A673 (cell line): ENCODE measurements at regions not wholly inside any gene's neighbourhood (a gene's known extent, or its start where the extent isn't known, plus 50 kb on each side); places are given as distances from the start of the nearest gene placed in this dataset.

Experiments used
- BruUV-seq: library from RNA; stranded (reverse); fragments of 400-500 nt; replicated peaks from 2 replicates; lab custom pipeline; 2021; lab: Mats Ljungman, UMichigan
- CTCF ChIA-PET: fragments of 300-600 bp; sonication (Branson Sonifier 250); formaldehyde crosslinking; loops from one replicate; lab custom pipeline; 2022; ENCODE audit warnings: antibody characterized with exemption; lab: Charles Lee
- POLR2A ChIA-PET: fragments of 300-600 bp; sonication (Branson Sonifier 250); formaldehyde crosslinking; loops from one replicate; lab custom pipeline; 2022; ENCODE audit warnings: antibody characterized with exemption; ENCODE audit not compliant: low non-redundant PET; lab: Charles Lee
- DNase-seq: peaks from one replicate; pipeline ENCODE4 v3.0.0-alpha.2; 2015; ENCODE audit warnings: low spot score
- H3K27ac ChIP-seq: fragments of 200-600 bp; sonication (generic); 2 replicates; pipeline ENCODE4 v1.5.1; 2016; ENCODE audit warnings: mixed run types, low read depth, mild to moderate bottlenecking, mixed read lengths, antibody characterized with exemption, low read length; ENCODE audit not compliant: poor library complexity, severe bottlenecking
- H3K27me3 ChIP-seq: fragments of 200-600 bp; sonication (generic); replicated peaks from 2 replicates; pipeline ENCODE4 v1.6.1; 2017; ENCODE audit warnings: mixed run types, low read depth, mild to moderate bottlenecking, mixed read lengths, antibody characterized with exemption, low read length; ENCODE audit not compliant: insufficient read depth, poor library complexity
- H3K36me3 ChIP-seq: fragments of 200-600 bp; sonication (generic); 2 replicates; pipeline ENCODE4 v1.6.1; 2016; ENCODE audit warnings: mixed run types, mild to moderate bottlenecking, mixed read lengths, antibody characterized with exemption, low read length; ENCODE audit not compliant: insufficient read depth, poor library complexity, severe bottlenecking
- H3K4me1 ChIP-seq: fragments of 200-600 bp; sonication (generic); 2 replicates; pipeline ENCODE4 v1.6.1; 2017; ENCODE audit warnings: mixed run types, mild to moderate bottlenecking, mixed read lengths, antibody characterized with exemption, low read length; ENCODE audit not compliant: insufficient read depth, poor library complexity, severe bottlenecking
- H3K4me3 ChIP-seq: fragments of 200-600 bp; sonication (generic); 2 replicates; pipeline ENCODE4 v1.5.1; 2016; ENCODE audit warnings: low read depth, mixed run types, mild to moderate bottlenecking, mixed read lengths, low read length; ENCODE audit not compliant: poor library complexity, severe bottlenecking
- H3K9me3 ChIP-seq: fragments of 200-600 bp; sonication (generic); 2 replicates; pipeline ENCODE4 v1.6.1; 2016; ENCODE audit warnings: mixed run types, low read depth, mild to moderate bottlenecking, mixed read lengths, antibody characterized with exemption, low read length; ENCODE audit not compliant: poor library complexity, severe bottlenecking
- CTCF ChIP-seq: fragments of 300-800, 200-600 bp; sonication (generic); conservative IDR thresholded peaks from 2 replicates; pipeline ENCODE4 v1.5.1; 2017; ENCODE audit warnings: low read depth, mild to moderate bottlenecking, antibody characterized with exemption, low read length, moderate library complexity, mixed read lengths
- EZH2 ChIP-seq: fragments of 200-600 bp; sonication (generic); IDR thresholded peaks from 2 replicates; pipeline ENCODE4 v1.6.1; 2017; ENCODE audit warnings: borderline replicate concordance, low read depth, mild to moderate bottlenecking, mixed read lengths, antibody characterized with exemption, low read length; ENCODE audit not compliant: poor library complexity, severe bottlenecking
- intact Hi-C: fragments of 100-400 bp; cut with micrococcal nuclease; formaldehyde crosslinking; loops from one replicate; pipeline ENCODE4 v1.10.0; 2022; ENCODE audit not compliant: unreplicated experiment

GRCh38 chr10:44564790-44565189 is 179.9 kb upstream of the CXCL12 start:
- BruUV-seq = no TSS peak
- intact Hi-C loops = no loop called here

GRCh38 chr10:44566786-44567185 is 181.9 kb upstream of the CXCL12 start:
- Histone ChIP-seq H3K9me3 (no peaks in the 10 kb centered on the region), H3K4me3 (no peak overlapping the region), H3K4me1 (no peaks in the 10 kb centered on the region), H3K27me3 (no peaks in the 10 kb centered on the region), H3K36me3 (no peaks in the 10 kb centered on the region), H3K27ac (no peak overlapping the region)
- POLR2A ChIA-PET = no interaction called here
- no TSS peak for BruUV-seq
- CTCF ChIA-PET = no interaction called here
- no peak for DNase-seq
- intact Hi-C loops = no loop called here
- TF ChIP-seq EZH2 (no peak), CTCF (no peak)

More at GRCh38 chr10:44564790-44565189, 179.9 kb upstream of the CXCL12 start:
- ChIA-PET POLR2A (no interaction called here), CTCF (no interaction called here)
- Histone ChIP-seq H3K4me1 (no peaks in the 10 kb centered on the region), H3K4me3 (no peak overlapping the region), H3K9me3 (no peaks in the 10 kb centered on the region), H3K27me3 (no peaks in the 10 kb centered on the region), H3K36me3 (no peaks in the 10 kb centered on the region), H3K27ac (no peak overlapping the region)
- TF ChIP-seq EZH2 (no peak), CTCF (no peak)
- DNase-seq = no peak

DNA sequence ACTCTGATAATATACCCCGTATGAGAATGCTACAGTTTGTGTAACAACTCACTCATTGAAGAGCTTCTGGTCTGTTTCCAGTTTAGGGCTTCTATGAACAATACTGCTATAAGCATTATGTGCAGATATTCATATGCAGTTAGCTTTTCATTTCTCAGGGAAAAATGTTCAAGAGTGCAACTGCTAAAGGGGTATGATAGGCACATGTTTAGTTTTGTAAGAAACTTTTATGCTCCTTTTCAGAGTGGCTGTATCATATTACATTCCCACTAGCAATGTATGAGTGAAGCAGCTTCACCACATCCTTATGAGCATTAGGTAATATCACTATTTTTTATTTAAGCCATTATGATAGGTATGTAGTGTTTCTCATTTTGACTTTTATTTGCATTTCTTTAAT is 182.6 kb upstream of the CXCL12 start:
- DNase-seq = no peak
- intact Hi-C loops = no loop called here
- no peaks in the 10 kb centered on the region for H3K27me3 ChIP-seq
- H3K4me3 ChIP-seq = no peak overlapping the region
- no peaks in the 10 kb centered on the region for H3K36me3 ChIP-seq
- no peaks in the 10 kb centered on the region for H3K4me1 ChIP-seq
- POLR2A ChIA-PET = no interaction called here
- TF ChIP-seq EZH2 (no peak), CTCF (no peak)
- CTCF ChIA-PET = no interaction called here
- H3K27ac ChIP-seq = no peak overlapping the region
- no TSS peak for BruUV-seq
- no peaks in the 10 kb centered on the region for H3K9me3 ChIP-seq
